C4-2B (cell line): ENCODE measurements at regions not wholly inside any gene's neighbourhood (a gene's known extent, or its start where the extent isn't known, plus 50 kb on each side); places are given as distances from the start of the nearest gene placed in this dataset.
"Not testable (repeated sequence)": the region's sequence is repeated elsewhere in the genome, so short reads cannot be mapped to it uniquely, and the experiment has no call there.

Experiments used
- H3K27ac ChIP-seq: fragments of 450-650 bp; 2 replicates; pipeline ENCODE4 v1.5.1; 2017
- ZFX ChIP-seq: fragments of 450-650 bp; IDR thresholded peaks from 2 replicates; pipeline ENCODE4 v1.6.1; 2017
- TF ChIP-seq, protein P1 (sequence below): fragments of 450-650 bp; conservative IDR thresholded peaks from 2 replicates; pipeline ENCODE4 v1.5.1; 2017; ENCODE audit warnings: mild to moderate bottlenecking

DNA sequence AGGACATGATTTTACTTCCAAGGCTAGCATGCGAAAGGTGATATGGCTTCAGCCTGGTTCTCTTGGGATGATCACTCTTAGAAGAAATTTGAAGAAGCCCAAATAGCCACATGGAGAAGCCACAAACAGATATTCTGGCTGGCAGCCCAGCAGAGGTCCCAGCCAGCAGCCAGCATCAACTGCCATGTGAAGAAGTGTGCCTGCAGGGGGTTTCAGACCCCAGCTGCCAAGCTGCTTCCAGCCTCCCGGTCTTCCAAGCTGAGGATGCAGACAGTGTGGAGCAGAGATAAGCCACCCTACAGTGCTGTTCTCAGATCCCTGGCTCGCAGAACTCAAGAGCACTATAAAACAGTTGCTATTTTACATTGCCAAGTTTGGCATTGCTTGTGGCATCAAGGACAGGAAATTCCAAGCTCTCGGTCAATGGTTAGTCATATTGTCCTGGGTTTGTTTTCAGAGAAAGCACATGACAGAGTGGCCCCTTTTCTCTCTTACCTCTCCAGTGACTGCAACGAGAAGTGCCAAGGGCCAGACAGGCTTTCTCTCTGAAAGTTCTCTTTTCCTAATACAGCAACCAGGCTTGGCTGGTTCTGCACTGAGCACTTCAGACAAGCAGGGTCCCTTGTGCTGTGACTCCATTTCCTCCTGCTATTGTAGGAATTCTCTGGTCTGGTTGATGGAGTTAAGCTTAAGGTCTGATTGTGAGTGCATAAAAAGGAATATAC lies 223.7 kb downstream of the ANKRD30B start:
- no peak overlapping the region for H3K27ac ChIP-seq
- TF ChIP-seq, protein P1, sequence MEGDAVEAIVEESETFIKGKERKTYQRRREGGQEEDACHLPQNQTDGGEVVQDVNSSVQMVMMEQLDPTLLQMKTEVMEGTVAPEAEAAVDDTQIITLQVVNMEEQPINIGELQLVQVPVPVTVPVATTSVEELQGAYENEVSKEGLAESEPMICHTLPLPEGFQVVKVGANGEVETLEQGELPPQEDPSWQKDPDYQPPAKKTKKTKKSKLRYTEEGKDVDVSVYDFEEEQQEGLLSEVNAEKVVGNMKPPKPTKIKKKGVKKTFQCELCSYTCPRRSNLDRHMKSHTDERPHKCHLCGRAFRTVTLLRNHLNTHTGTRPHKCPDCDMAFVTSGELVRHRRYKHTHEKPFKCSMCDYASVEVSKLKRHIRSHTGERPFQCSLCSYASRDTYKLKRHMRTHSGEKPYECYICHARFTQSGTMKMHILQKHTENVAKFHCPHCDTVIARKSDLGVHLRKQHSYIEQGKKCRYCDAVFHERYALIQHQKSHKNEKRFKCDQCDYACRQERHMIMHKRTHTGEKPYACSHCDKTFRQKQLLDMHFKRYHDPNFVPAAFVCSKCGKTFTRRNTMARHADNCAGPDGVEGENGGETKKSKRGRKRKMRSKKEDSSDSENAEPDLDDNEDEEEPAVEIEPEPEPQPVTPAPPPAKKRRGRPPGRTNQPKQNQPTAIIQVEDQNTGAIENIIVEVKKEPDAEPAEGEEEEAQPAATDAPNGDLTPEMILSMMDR = no peak
- no peak for TF ChIP-seq ZFX

DNA sequence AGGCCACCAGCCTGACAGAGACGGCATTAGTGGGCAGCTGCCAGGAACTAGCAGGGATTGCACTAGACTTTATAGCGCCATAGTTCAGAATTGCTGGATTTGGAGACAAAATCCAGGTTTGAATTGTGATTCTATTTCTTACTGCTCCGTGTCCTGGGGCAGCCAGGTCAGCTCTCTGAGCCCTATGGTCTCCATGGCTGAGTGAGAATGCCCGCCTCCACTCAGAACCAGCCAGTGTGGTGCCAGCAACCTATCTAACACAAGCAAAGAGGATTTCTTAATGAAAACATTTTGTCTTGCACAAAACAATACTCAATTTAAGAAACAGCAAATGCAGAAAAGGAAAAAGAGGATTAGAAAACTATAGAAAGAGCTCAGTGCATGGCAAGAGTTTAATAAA lies 225.4 kb downstream of the ANKRD30B start:
- H3K27ac ChIP-seq = not testable (repeated sequence)

DNA sequence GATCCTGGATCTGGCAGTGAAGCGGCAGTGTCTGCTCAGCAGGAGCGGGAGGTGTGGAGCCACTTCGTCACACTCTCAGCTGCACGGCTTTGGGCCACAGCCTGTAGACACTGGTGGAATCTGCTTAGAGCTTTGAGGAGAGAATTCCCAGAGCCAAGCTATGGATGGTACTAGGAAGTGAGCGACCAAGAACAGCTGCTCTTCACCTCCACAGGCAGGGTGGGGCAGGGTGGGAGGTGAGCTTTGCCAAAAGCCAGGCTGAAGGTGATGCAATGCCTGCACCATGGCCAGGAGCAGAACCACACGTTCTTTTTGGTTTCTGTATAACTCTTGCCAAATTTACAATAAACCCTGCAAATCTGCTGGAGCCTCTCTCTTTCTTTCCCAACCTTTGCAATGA lies 226.1 kb downstream of the ANKRD30B start:
- H3K27ac ChIP-seq = no peak overlapping the region
- TF ChIP-seq, protein P1 = no peak
- TF ChIP-seq ZFX = no peak

DNA sequence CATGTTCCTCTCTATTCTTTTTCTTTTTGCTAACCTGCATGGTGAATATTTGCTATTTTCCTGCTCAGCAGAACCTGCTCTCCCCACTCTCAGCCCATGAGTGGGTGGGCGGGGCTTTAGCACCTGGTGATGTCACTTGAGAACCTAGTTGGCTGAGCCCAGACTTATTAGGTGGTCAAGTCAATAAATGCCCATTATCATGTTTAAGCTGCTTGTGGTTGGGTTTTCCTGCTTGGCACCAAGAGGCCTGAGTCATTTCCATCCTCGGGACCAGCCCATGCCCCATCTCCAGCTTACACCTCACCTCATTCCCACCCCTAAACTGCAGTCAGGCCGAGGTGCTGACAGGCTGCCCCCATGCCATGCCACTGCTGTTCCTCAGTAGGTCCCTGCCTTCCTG lies 226.6 kb downstream of the ANKRD30B start:
- H3K27ac ChIP-seq = no peak overlapping the region
- TF ChIP-seq ZFX = no peak
- TF ChIP-seq, protein P1 = no peak

DNA sequence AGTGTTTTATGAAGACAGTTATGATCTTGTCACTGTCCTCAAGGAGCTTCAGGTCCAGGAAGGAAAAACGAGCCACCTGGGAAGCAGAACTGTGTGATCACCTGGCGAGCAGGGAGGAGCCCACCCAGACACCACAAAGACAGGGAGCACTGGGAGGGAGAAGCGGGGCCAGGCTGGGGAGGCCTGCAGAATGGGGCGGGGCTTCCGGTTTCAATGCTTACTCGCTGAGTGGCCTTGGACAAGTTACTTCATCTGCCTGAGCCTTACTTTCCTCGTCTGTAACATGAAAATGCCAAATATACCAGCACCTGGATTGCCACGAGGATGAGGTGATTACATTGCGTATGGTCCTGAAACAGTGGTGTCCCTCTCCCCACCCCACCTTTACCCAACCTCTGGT lies 227.5 kb downstream of the ANKRD30B start:
- H3K27ac ChIP-seq = no peak overlapping the region
- TF ChIP-seq, protein P1 = no peak
- TF ChIP-seq ZFX = no peak

DNA sequence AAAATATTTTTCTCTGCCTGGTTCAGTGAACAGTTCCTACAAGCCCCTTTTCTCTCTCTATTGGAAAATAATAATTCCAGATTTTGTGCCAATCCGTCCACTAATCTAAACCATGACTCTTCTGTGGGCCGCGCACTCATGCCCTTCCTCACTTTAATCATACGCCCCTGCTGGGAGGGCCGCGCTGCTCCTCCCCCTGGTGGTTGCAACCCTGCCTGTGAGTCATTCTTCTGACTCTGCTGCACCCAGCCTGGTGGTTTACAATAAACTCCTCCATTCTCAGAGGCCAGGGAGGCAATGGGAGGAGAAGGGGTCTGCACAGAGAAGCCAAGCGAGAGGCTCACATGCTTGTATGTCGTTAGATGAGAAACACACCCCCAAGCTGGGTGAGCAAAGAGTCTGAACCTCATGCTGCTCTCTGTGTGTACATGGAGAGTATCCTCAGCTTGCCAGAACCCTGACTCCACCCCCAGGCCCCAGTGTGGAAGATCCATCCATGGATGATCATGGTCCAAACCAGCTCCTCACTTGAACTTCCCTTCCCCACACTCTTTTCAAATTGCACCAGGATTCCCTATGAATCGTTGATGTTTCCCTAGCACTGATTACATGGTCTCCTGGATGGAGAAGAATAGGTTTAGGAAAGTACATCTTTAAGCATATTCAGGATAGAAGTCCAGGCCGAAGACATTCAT lies 228.9 kb downstream of the ANKRD30B start:
- no peak overlapping the region for H3K27ac ChIP-seq
- TF ChIP-seq, protein P1 = no peak
- no peak for TF ChIP-seq ZFX

DNA sequence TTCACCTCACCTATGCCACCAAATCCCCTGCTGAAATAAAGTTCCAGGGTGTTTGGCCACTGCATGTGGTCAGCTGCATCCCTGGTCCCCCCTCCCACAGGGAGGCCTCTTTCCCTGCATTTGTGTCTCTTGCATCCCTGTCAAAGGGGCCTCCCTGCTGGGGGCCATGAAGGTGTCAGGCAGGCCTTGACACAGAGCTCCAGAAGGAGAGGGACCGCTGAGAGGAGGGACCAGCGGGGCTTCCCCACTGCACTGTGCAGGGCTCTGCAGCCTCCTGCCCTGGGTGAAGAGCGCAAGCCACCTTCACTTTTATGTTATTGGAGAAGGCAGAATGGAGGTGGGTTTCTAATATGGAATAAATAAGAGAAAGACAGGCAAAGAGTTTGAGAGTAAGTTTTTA lies 230.2 kb downstream of the ANKRD30B start:
- TF ChIP-seq ZFX = no peak
- TF ChIP-seq, protein P1 = no peak
- no peak overlapping the region for H3K27ac ChIP-seq
